ENCODE measurements at regions not wholly inside any gene's neighbourhood (a gene's known extent, or its start where the extent isn't known, plus 50 kb on each side); places are given as distances from the start of the nearest gene placed in this dataset.
"Not testable (repeated sequence)": the region's sequence is repeated elsewhere in the genome, so short reads cannot be mapped to it uniquely, and the experiment has no call there.

GRCh38 chr12:90672081-90672480, 282.9 kb downstream of the CCER1 start:
- H4K8ac ChIP-seq (replicated peaks; ENCODE audit: insufficient read length, low read depth, low read length): no peak overlapping the region
- TF ChIP-seq CTCF (conservative IDR thresholded peaks at IDR 0.05): no peak
- no peak overlapping the region for H3K4me2 ChIP-seq (ENCODE audit: insufficient read depth, insufficient read length, low read length)
- H3T11ph ChIP-seq (ENCODE audit: low read length): no peak overlapping the region
- no peak overlapping the region for H2BK20ac ChIP-seq (ENCODE audit: low read depth, low read length, poor library complexity, severe bottlenecking)
- no peak overlapping the region for H3K18ac ChIP-seq (ENCODE audit: insufficient read length, low read depth, low read length)
- H3K4me1 ChIP-seq (ENCODE audit: insufficient read depth, low read length): no peaks in the 10 kb centered on the region
- H3K4ac ChIP-seq (ENCODE audit: low read depth, low read length): no peak overlapping the region
- no peaks in the 10 kb centered on the region for H3K9me3 ChIP-seq (ENCODE audit: control insufficient read depth, low read depth, low read length)
- DNase-seq: no peak
- no peak overlapping the region for H2BK12ac ChIP-seq (ENCODE audit: insufficient read length, low read depth, low read length)
- no peak overlapping the region for H2AFZ ChIP-seq (ENCODE audit: low read length)
- Mint-ChIP-seq H3K9me3 (no peaks in the 10 kb centered on the region), H3K27ac (no peak overlapping the region), H3K36me3 (ENCODE audit: insufficient read depth in 1 of 3, low read depth in 3 of 3) (no peaks in the 10 kb centered on the region), H3K4me3 (no peak overlapping the region), H3K4me1 (no peaks in the 10 kb centered on the region), H3K27me3 (ENCODE audit: low read depth) (no peaks in the 10 kb centered on the region)
- no peaks in the 10 kb centered on the region for H3K79me1 ChIP-seq (ENCODE audit: insufficient read depth, low read depth, low read length, poor library complexity, severe bottlenecking)
- no peak overlapping the region for H2BK15ac ChIP-seq (ENCODE audit: low read depth, low read length)
- H2BK120ac ChIP-seq (ENCODE audit: low read depth, low read length, poor library complexity, severe bottlenecking): no peak overlapping the region
- H3K27me3 ChIP-seq (ENCODE audit: insufficient read depth, low read length): no peaks in the 10 kb centered on the region
- no peak overlapping the region for H4K5ac ChIP-seq (ENCODE audit: insufficient read length, low read depth, low read length)
- no peak overlapping the region for H3K14ac ChIP-seq (ENCODE audit: insufficient read depth, low read length)
- no peak overlapping the region for H4K91ac ChIP-seq (ENCODE audit: insufficient read length, low read depth, low read length)
- H3K56ac ChIP-seq (ENCODE audit: insufficient read length, low read depth, low read length): no peak overlapping the region
- H2AK5ac ChIP-seq (ENCODE audit: insufficient read length, low read length): no peak overlapping the region
- H3K9ac ChIP-seq (ENCODE audit: extremely low read depth, insufficient read length, low read length): no peak overlapping the region
- WGBS (ENCODE audit: extremely low coverage, insufficient read length, low lambda C conversion rate): no CpG with 5 or more reads among the region's 1 CpG
- no peak overlapping the region for H3K23ac ChIP-seq (ENCODE audit: insufficient read length, low read depth, low read length)
- no peak overlapping the region for H2BK5ac ChIP-seq (ENCODE audit: insufficient read length, low read length)
- no peak overlapping the region for H3K27ac ChIP-seq (ENCODE audit: insufficient read length, low read depth, low read length)
- H4K20me1 ChIP-seq (ENCODE audit: control insufficient read depth, insufficient read depth, insufficient read length): no peaks in the 10 kb centered on the region
- H3K23me2 ChIP-seq (ENCODE audit: insufficient read length, low read depth, low read length, poor library complexity, severe bottlenecking): no peaks in the 10 kb centered on the region
- no peaks in the 10 kb centered on the region for H3K79me2 ChIP-seq (ENCODE audit: insufficient read depth, low read length)

GRCh38 chr12:90663949-90664348, 291.0 kb downstream of the CCER1 start:
- not testable (repeated sequence) for H3T11ph ChIP-seq (ENCODE audit: low read length); H3K18ac ChIP-seq (ENCODE audit: insufficient read length, low read depth, low read length); H2BK20ac ChIP-seq (ENCODE audit: low read depth, low read length, poor library complexity, severe bottlenecking); H3K27ac ChIP-seq (ENCODE audit: insufficient read length, low read depth, low read length); H2AK5ac ChIP-seq (ENCODE audit: insufficient read length, low read length); H4K5ac ChIP-seq (ENCODE audit: insufficient read length, low read depth, low read length); H3K9me3 Mint-ChIP-seq; H3K27me3 Mint-ChIP-seq (ENCODE audit: low read depth); H3K36me3 Mint-ChIP-seq (ENCODE audit: insufficient read depth in 1 of 3, low read depth in 3 of 3); H3K4ac ChIP-seq (ENCODE audit: low read depth, low read length); H4K20me1 ChIP-seq (ENCODE audit: control insufficient read depth, insufficient read depth, insufficient read length); H2AFZ ChIP-seq (ENCODE audit: low read length); DNase-seq; H3K23me2 ChIP-seq (ENCODE audit: insufficient read length, low read depth, low read length, poor library complexity, severe bottlenecking); H2BK15ac ChIP-seq (ENCODE audit: low read depth, low read length); H3K4me1 ChIP-seq (ENCODE audit: insufficient read depth, low read length); H3K4me2 ChIP-seq (ENCODE audit: insufficient read depth, insufficient read length, low read length); H3K14ac ChIP-seq (ENCODE audit: insufficient read depth, low read length); H3K27ac Mint-ChIP-seq; H3K56ac ChIP-seq (ENCODE audit: insufficient read length, low read depth, low read length); H2BK5ac ChIP-seq (ENCODE audit: insufficient read length, low read length); H4K91ac ChIP-seq (ENCODE audit: insufficient read length, low read depth, low read length); H3K4me1 Mint-ChIP-seq; H3K79me2 ChIP-seq (ENCODE audit: insufficient read depth, low read length); H2BK120ac ChIP-seq (ENCODE audit: low read depth, low read length, poor library complexity, severe bottlenecking); H2BK12ac ChIP-seq (ENCODE audit: insufficient read length, low read depth, low read length); H3K9ac ChIP-seq (ENCODE audit: extremely low read depth, insufficient read length, low read length); H4K8ac ChIP-seq (replicated peaks; ENCODE audit: insufficient read length, low read depth, low read length); H3K23ac ChIP-seq (ENCODE audit: insufficient read length, low read depth, low read length); H3K79me1 ChIP-seq (ENCODE audit: insufficient read depth, low read depth, low read length, poor library complexity, severe bottlenecking); H3K9me3 ChIP-seq (ENCODE audit: control insufficient read depth, low read depth, low read length); H3K27me3 ChIP-seq (ENCODE audit: insufficient read depth, low read length); H3K4me3 Mint-ChIP-seq
- WGBS (ENCODE audit: extremely low coverage, insufficient read length, low lambda C conversion rate): no CpG with 5 or more reads among the region's 7 CpGs

All from H9 (cell line).